ENCODE measurements at regions not wholly inside any gene's neighbourhood (a gene's known extent, or its start where the extent isn't known, plus 50 kb on each side); places are given as distances from the start of the nearest gene placed in this dataset.

DNA sequence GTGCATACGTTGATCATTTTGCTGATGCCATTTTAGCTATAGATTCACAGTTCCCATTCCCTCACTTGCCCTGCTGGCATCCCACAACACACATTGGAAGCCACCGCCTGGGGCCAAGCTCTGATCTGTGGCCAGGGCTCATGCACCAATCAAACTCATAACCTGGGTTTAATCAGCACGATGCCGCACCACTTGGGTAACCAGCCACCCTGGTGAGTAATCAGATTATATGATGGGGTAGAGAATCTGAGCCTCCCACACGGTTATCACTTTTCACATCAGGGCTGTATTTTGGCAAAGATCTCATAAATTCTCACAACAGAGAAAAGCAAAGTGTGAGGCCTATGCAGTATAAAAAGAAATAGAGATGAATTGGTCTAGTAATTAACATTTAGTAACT, 66.0 kb upstream of the TNFRSF19 start:
- H3K9me3 ChIP-seq (ENCODE audit: control insufficient read depth, insufficient read depth, low read length) = no peaks in the 10 kb centered on the region
- no peaks in the 10 kb centered on the region for H3K36me3 ChIP-seq (ENCODE audit: control insufficient read depth, insufficient read depth, low read length)
- intact Hi-C loops (cut with micrococcal nuclease) = no loop called here
- Mint-ChIP-seq H3K27ac (no peak overlapping the region), H3K27me3 (ENCODE audit: low read depth in 2 of 2) (peaks cover 0 to 13% of the 10 kb centered on the region in 2 donors), H3K4me1 (no peaks in the 10 kb centered on the region), H3K9me3 (no peaks in the 10 kb centered on the region), H3K4me3 (no peak overlapping the region), H3K36me3 (no peaks in the 10 kb centered on the region)
- WGBS (ENCODE audit: insufficient coverage) = 92% methylated on average over 5 of the region's 5 CpGs
- H3K27me3 ChIP-seq (ENCODE audit: control insufficient read depth, insufficient read depth, low read length) = no peaks in the 10 kb centered on the region
- no peaks in the 10 kb centered on the region for H3K4me1 ChIP-seq (ENCODE audit: control insufficient read depth, insufficient read depth, low read length)
- TF ChIP-seq, protein P1, sequence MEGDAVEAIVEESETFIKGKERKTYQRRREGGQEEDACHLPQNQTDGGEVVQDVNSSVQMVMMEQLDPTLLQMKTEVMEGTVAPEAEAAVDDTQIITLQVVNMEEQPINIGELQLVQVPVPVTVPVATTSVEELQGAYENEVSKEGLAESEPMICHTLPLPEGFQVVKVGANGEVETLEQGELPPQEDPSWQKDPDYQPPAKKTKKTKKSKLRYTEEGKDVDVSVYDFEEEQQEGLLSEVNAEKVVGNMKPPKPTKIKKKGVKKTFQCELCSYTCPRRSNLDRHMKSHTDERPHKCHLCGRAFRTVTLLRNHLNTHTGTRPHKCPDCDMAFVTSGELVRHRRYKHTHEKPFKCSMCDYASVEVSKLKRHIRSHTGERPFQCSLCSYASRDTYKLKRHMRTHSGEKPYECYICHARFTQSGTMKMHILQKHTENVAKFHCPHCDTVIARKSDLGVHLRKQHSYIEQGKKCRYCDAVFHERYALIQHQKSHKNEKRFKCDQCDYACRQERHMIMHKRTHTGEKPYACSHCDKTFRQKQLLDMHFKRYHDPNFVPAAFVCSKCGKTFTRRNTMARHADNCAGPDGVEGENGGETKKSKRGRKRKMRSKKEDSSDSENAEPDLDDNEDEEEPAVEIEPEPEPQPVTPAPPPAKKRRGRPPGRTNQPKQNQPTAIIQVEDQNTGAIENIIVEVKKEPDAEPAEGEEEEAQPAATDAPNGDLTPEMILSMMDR (IDR thresholded peaks at IDR 0.05) = no peak
- H3K4me3 ChIP-seq (ENCODE audit: low read length) = no peak overlapping the region
- no peak overlapping the region for H3K27ac ChIP-seq (ENCODE audit: low read length)
- DNase-seq (no peak), ATAC-seq (no peak)

DNA sequence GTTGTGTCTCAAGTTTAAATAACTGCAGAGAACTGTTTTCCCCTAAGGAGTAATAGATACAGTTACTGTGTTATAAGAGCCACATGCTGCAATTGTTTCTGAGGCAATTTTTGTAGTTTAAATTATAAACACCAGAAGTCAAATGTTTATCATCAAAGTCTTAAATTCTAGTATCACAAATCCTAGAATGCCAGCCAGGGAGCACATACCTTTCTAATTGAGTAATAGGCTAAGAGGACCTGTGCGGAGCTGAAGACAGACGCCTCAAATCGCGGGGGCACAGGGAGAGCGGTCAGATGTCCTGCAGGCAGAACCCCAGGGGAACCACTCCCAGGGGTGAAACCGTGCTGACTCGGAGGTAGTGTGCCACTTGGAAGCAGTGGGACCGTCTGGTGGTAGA, 65.2 kb upstream of the TNFRSF19 start:
- no peaks in the 10 kb centered on the region for H3K36me3 Mint-ChIP-seq
- intact Hi-C loops (cut with micrococcal nuclease) = no loop called here
- no peak for ATAC-seq

DNA sequence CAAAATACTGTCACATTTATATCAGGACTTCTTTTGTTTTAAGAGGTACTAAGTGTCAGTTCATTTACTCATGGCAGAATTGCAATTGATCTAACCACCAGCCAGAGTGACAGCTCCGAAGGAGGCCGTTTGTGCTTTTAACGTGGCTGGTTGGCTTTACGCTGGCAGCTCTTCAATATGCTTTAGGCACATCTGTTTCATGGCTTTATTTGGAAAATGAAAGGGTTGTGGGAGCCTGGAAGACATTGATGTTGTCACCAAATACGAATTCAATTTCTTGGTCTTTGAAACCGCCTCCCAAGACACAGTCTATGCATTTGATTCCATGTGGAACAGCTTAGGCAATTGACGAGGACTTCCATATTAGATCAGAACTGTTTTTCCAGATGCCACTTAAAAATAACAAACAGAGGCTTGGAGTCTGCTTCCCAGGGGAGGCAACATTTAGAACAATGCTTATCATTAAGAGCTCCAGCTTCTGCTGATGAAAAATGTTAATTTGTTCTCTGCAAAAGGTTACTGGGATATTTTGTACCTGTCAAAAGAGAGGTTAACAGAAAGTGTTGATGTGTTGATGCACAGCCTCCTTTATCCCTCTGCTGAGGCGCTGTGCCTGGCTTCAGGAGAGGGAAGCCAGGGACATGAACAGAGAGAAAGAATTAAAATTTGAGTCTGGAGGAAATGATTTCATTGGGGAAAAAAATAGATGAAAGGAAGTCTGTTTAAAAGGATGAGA, 64.0 kb upstream of the TNFRSF19 start:
- no peaks in the 10 kb centered on the region for H3K27me3 Mint-ChIP-seq (ENCODE audit: low read depth in 2 of 2)
- 82% methylated on average over 8 of the region's 8 CpGs for WGBS (ENCODE audit: insufficient coverage)
- no peak overlapping the region for H3K4me3 ChIP-seq (ENCODE audit: low read length)
- H3K4me3 Mint-ChIP-seq = no peak overlapping the region
- no peaks in the 10 kb centered on the region for H3K36me3 Mint-ChIP-seq
- H3K27ac ChIP-seq (ENCODE audit: low read length) = no peak overlapping the region
- TF ChIP-seq, protein P1 (IDR thresholded peaks at IDR 0.05) = no peak
- no peak overlapping the region for H3K27ac Mint-ChIP-seq
- no peak for ATAC-seq
- no peaks in the 10 kb centered on the region for H3K36me3 ChIP-seq (ENCODE audit: control insufficient read depth, insufficient read depth, low read length)
- H3K9me3 Mint-ChIP-seq = no peaks in the 10 kb centered on the region
- no peaks in the 10 kb centered on the region for H3K9me3 ChIP-seq (ENCODE audit: control insufficient read depth, insufficient read depth, low read length)
- intact Hi-C loops (cut with micrococcal nuclease) = no loop called here
- no peaks in the 10 kb centered on the region for H3K4me1 ChIP-seq (ENCODE audit: control insufficient read depth, insufficient read depth, low read length)
- H3K4me1 Mint-ChIP-seq = no peaks in the 10 kb centered on the region
- no peak for DNase-seq
- H3K27me3 ChIP-seq (ENCODE audit: control insufficient read depth, insufficient read depth, low read length) = no peaks in the 10 kb centered on the region

More for the DNA sequence above, 65.2 kb upstream of the TNFRSF19 start:
- Mint-ChIP-seq H3K4me1 (no peaks in the 10 kb centered on the region), H3K27ac (no peak overlapping the region), H3K27me3 (ENCODE audit: low read depth in 2 of 2) (peaks cover 0 to 5% of the 10 kb centered on the region in 2 donors), H3K9me3 (no peaks in the 10 kb centered on the region), H3K4me3 (no peak overlapping the region)
- Histone ChIP-seq H3K9me3 (ENCODE audit: control insufficient read depth, insufficient read depth, low read length) (no peaks in the 10 kb centered on the region), H3K4me1 (ENCODE audit: control insufficient read depth, insufficient read depth, low read length) (no peaks in the 10 kb centered on the region), H3K36me3 (ENCODE audit: control insufficient read depth, insufficient read depth, low read length) (no peaks in the 10 kb centered on the region), H3K27me3 (ENCODE audit: control insufficient read depth, insufficient read depth, low read length) (no peaks in the 10 kb centered on the region), H3K4me3 (ENCODE audit: low read length) (no peak overlapping the region), H3K27ac (ENCODE audit: low read length) (no peak overlapping the region)
- TF ChIP-seq, protein P1 (IDR thresholded peaks at IDR 0.05) = no peak
- no peak for DNase-seq
- WGBS (ENCODE audit: insufficient coverage) = 86% methylated on average over 8 of the region's 8 CpGs

DNA sequence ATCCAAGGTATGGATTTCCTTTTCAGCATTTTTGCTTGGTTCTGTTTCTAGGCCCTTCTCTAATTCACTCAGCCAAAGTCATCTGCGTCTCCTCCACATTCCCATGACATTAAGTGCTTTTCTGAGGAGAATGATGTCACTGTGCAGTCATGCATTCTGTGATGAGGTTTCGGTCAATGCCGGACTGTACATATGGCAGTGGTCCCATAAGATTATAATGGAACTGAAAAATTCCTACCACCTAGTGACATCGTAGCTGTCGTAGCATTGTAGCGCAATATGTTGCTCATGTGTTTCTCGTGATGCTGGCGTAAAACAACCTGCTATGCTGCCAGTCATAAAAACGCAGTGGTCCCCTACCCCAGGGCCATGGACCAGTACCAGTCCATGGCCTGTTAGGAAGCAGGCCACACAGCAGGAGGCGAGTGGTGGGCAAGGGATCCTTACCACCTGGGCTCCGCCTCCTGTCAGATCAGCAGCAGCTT, 63.4 kb upstream of the TNFRSF19 start:
- intact Hi-C loops (cut with micrococcal nuclease) = no loop called here
- H3K4me3 ChIP-seq (ENCODE audit: low read length) = no peak overlapping the region
- no peaks in the 10 kb centered on the region for H3K9me3 ChIP-seq (ENCODE audit: control insufficient read depth, insufficient read depth, low read length)
- no peak for ATAC-seq
- H3K4me1 ChIP-seq (ENCODE audit: control insufficient read depth, insufficient read depth, low read length) = no peaks in the 10 kb centered on the region
- Mint-ChIP-seq H3K27ac (no peak overlapping the region), H3K27me3 (ENCODE audit: low read depth in 2 of 2) (no peaks in the 10 kb centered on the region), H3K36me3 (no peaks in the 10 kb centered on the region), H3K4me3 (no peak overlapping the region), H3K9me3 (no peaks in the 10 kb centered on the region), H3K4me1 (no peaks in the 10 kb centered on the region)
- WGBS (ENCODE audit: insufficient coverage) = 81% methylated on average over 11 of the region's 11 CpGs
- no peak for DNase-seq
- no peak overlapping the region for H3K27ac ChIP-seq (ENCODE audit: low read length)
- no peaks in the 10 kb centered on the region for H3K36me3 ChIP-seq (ENCODE audit: control insufficient read depth, insufficient read depth, low read length)
- TF ChIP-seq, protein P1 (IDR thresholded peaks at IDR 0.05) = no peak
- H3K27me3 ChIP-seq (ENCODE audit: control insufficient read depth, insufficient read depth, low read length) = no peaks in the 10 kb centered on the region

Data from natural killer cell (primary cell).